IPS-15b (cell line): ENCODE measurements at regions not wholly inside any gene's neighbourhood (a gene's known extent, or its start where the extent isn't known, plus 50 kb on each side); places are given as distances from the start of the nearest gene placed in this dataset.

ENCODE experiments used
- H3K27me3 ChIP-seq: one replicate; pipeline ENCODE4 v1.6.1; 2013; ENCODE audit warnings: low read length; ENCODE audit not compliant: control insufficient read depth, insufficient read depth
- H3K36me3 ChIP-seq: one replicate; pipeline ENCODE4 v1.6.1; 2013; ENCODE audit warnings: low read length; ENCODE audit not compliant: control insufficient read depth, insufficient read depth
- H3K4me1 ChIP-seq: one replicate; pipeline ENCODE4 v1.6.1; 2013; ENCODE audit warnings: mild to moderate bottlenecking, low read length; ENCODE audit not compliant: control insufficient read depth, insufficient read depth
- H3K4me3 ChIP-seq: one replicate; pipeline ENCODE4 v1.5.1; 2013; ENCODE audit warnings: low read depth, low read length
- H3K9ac ChIP-seq: one replicate; pipeline ENCODE4 v1.6.1; 2013; ENCODE audit warnings: low read depth, mild to moderate bottlenecking, low read length
- H3K9me3 ChIP-seq: one replicate; pipeline ENCODE4 v1.6.1; 2013; ENCODE audit warnings: mild to moderate bottlenecking, low read length; ENCODE audit not compliant: control insufficient read depth, insufficient read depth

GRCh38 chr10:33791272-33791660 lies 456.8 kb upstream of the NRP1 start:
- Histone ChIP-seq H3K9me3 (no peaks in the 10 kb centered on the region), H3K9ac (no peak overlapping the region), H3K36me3 (no peaks in the 10 kb centered on the region), H3K4me3 (no peak overlapping the region), H3K27me3 (no peaks in the 10 kb centered on the region), H3K4me1 (peaks cover 3% of the 10 kb centered on the region)

DNA sequence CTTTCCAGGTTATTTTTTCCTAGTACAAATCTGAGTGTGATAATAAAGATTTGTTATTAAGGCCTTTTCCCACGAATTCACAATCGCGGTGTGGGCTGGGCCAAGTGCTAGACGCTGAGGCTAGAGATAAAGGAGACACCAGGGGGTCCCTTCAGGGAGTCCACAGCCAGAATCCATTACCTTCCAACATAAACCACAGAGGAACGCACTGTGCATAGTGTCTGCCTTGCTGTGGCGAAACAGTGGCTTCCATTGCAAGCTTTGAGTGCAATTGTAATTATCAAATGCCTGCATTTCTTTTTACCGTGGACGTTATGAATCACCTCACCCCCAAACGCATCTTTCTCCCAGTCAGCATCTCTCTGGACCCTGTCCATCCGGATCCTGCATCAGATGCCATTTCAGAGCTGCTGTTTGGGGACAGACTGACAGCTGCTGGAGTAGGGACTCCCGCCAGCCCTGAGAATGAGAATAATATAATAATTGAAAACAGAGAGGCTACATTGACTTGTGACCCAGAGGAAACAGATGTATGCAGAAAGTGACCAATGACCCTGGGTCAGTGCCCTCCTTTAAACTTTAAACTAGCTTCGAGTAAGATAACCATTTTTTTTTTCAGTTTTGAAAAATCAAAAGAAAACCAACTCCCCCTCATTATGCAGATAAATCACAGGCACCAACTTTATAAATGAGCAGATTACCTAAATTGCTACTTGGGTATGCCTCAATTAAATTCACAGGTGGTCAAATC lies 456.2 kb upstream of the NRP1 start:
- Histone ChIP-seq H3K4me1 (peaks cover 3% of the 10 kb centered on the region), H3K9ac (no peak overlapping the region), H3K27me3 (no peaks in the 10 kb centered on the region), H3K36me3 (no peaks in the 10 kb centered on the region), H3K4me3 (no peak overlapping the region), H3K9me3 (no peaks in the 10 kb centered on the region)

GRCh38 chr10:33783557-33783956 lies 449.1 kb upstream of the NRP1 start:
- Histone ChIP-seq H3K27me3 (no peaks in the 10 kb centered on the region), H3K4me3 (no peak overlapping the region), H3K36me3 (no peaks in the 10 kb centered on the region), H3K9ac (no peak overlapping the region), H3K9me3 (no peaks in the 10 kb centered on the region), H3K4me1 (no peaks in the 10 kb centered on the region)

- H3K4me3 ChIP-seq = no peak overlapping the region
- no peak overlapping the region for H3K9ac ChIP-seq
- no peaks in the 10 kb centered on the region for H3K4me1 ChIP-seq
- no peaks in the 10 kb centered on the region for H3K9me3 ChIP-seq
- H3K36me3 ChIP-seq = no peaks in the 10 kb centered on the region
- H3K27me3 ChIP-seq = no peaks in the 10 kb centered on the region
These were observed 448.6 kb upstream of the NRP1 start for GRCh38 chr10:33783078-33783477.

- no peak overlapping the region for H3K4me3 ChIP-seq
- no peak overlapping the region for H3K9ac ChIP-seq
- H3K36me3 ChIP-seq = no peaks in the 10 kb centered on the region
- H3K27me3 ChIP-seq = no peaks in the 10 kb centered on the region
- H3K4me1 ChIP-seq = no peaks in the 10 kb centered on the region
- H3K9me3 ChIP-seq = no peaks in the 10 kb centered on the region
These were observed 447.3 kb upstream of the NRP1 start for GRCh38 chr10:33781606-33782395.

DNA sequence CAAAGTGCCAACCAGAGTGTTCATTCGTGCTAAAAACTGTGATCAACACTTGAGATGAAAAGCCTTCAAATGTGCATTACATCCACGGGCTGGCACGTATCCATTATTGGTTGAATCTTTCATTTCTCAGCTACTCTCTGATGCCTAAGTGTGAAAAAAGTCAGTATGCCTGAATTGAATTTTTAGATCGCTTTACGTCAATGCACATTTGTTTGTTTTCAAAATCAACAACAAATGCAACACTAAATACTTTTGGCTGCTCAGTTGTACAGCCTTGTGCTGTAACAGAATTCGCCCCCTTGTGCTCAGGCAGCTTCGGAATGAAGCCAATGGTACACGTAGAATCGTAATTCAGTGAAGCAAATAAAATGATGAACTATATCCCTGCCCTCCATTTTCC lies 446.5 kb upstream of the NRP1 start:
- Histone ChIP-seq H3K9ac (no peak overlapping the region), H3K4me3 (no peak overlapping the region), H3K36me3 (no peaks in the 10 kb centered on the region), H3K9me3 (no peaks in the 10 kb centered on the region), H3K27me3 (no peaks in the 10 kb centered on the region), H3K4me1 (no peaks in the 10 kb centered on the region)

- peaks cover 14% of the 10 kb centered on the region for H3K4me1 ChIP-seq
- no peak overlapping the region for H3K4me3 ChIP-seq
- no peaks in the 10 kb centered on the region for H3K9me3 ChIP-seq
- H3K27me3 ChIP-seq = no peaks in the 10 kb centered on the region
- no peak overlapping the region for H3K9ac ChIP-seq
- no peaks in the 10 kb centered on the region for H3K36me3 ChIP-seq
These were observed 442.8 kb upstream of the NRP1 start for GRCh38 chr10:33777223-33777622.

GRCh38 chr10:33776419-33777070 lies 442.1 kb upstream of the NRP1 start:
- Histone ChIP-seq H3K36me3 (no peaks in the 10 kb centered on the region), H3K4me3 (no peak overlapping the region), H3K27me3 (no peaks in the 10 kb centered on the region), H3K4me1 (peaks cover 17% of the 10 kb centered on the region), H3K9ac (no peak overlapping the region), H3K9me3 (no peaks in the 10 kb centered on the region)

GRCh38 chr10:33774857-33775256 lies 440.4 kb upstream of the NRP1 start:
- no peaks in the 10 kb centered on the region for H3K27me3 ChIP-seq
- peaks cover 17% of the 10 kb centered on the region for H3K4me1 ChIP-seq
- H3K4me3 ChIP-seq = no peak overlapping the region
- H3K9me3 ChIP-seq = no peaks in the 10 kb centered on the region
- no peaks in the 10 kb centered on the region for H3K36me3 ChIP-seq
- H3K9ac ChIP-seq = no peak overlapping the region

- Histone ChIP-seq H3K4me1 (peaks cover 17% of the 10 kb centered on the region), H3K9ac (peak overlapping the region; percentile 48), H3K4me3 (no peak overlapping the region), H3K27me3 (no peaks in the 10 kb centered on the region), H3K9me3 (no peaks in the 10 kb centered on the region), H3K36me3 (no peaks in the 10 kb centered on the region)
These were observed 439.5 kb upstream of the NRP1 start for GRCh38 chr10:33773886-33774480.

DNA sequence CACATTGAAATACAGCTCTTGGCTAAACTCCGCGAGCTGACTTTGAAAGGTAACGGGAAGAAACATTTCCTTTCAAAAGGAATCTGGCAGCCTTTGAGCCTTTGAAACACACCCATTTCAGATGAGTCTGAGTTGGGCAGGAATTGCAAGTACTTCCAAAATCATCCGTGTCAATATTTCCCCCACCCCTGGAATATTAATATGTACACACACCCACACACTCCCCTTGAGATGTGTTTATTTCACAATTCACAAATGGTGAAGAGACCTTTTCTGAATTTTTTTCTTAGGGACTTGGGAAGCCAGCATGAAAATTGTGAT lies 438.7 kb upstream of the NRP1 start:
- no peaks in the 10 kb centered on the region for H3K36me3 ChIP-seq
- peaks cover 17% of the 10 kb centered on the region for H3K4me1 ChIP-seq
- H3K4me3 ChIP-seq = no peak overlapping the region
- no peaks in the 10 kb centered on the region for H3K9me3 ChIP-seq
- peak overlapping the region; percentile 48 for H3K9ac ChIP-seq
- H3K27me3 ChIP-seq = no peaks in the 10 kb centered on the region
